Mesothelial cell of epicardium (in vitro differentiated cells): ENCODE measurements at regions not wholly inside any gene's neighbourhood (a gene's known extent, or its start where the extent isn't known, plus 50 kb on each side); places are given as distances from the start of the nearest gene placed in this dataset.

Experiments
- DNase-seq, 2 experiments: peaks; one replicate each; pipeline ENCODE4 v3.0.0; 2021; ENCODE audit warnings: low spot score in 2 of 2; ENCODE audit not compliant: unreplicated experiment in 2 of 2
- H3K27ac Mint-ChIP-seq: 2 replicates; pipeline ENCODE4 v1.8.0; 2021; ENCODE audit warnings: mixed read lengths
- H3K27me3 Mint-ChIP-seq: 2 replicates; pipeline ENCODE4 v1.8.0; 2021; ENCODE audit warnings: low read depth, mixed read lengths
- H3K36me3 Mint-ChIP-seq: 2 replicates; pipeline ENCODE4 v1.8.0; 2021; ENCODE audit warnings: mixed read lengths
- H3K4me1 Mint-ChIP-seq: 2 replicates; pipeline ENCODE4 v1.8.0; 2021; ENCODE audit warnings: mixed read lengths
- H3K4me3 Mint-ChIP-seq: 2 replicates; pipeline ENCODE4 v1.8.0; 2021; ENCODE audit warnings: mild to moderate bottlenecking, moderate library complexity, mixed read lengths
- H3K9me3 Mint-ChIP-seq: 2 replicates; pipeline ENCODE4 v1.8.0; 2021; ENCODE audit warnings: mixed read lengths
- CTCF ChIP-seq: fragments of 200-600 bp; sonication (generic); IDR thresholded peaks from one replicate; pipeline ENCODE4 v1.5.0; 2021; ENCODE audit warnings: antibody characterized with exemption; ENCODE audit not compliant: unreplicated experiment

GRCh38 chr9:88034964-88035363, 60.6 kb upstream of the CDK20 start:
- Mint-ChIP-seq H3K27ac (no peak overlapping the region), H3K4me1 (peaks cover 7% of the 10 kb centered on the region), H3K27me3 (no peaks in the 10 kb centered on the region), H3K9me3 (peaks cover 35% of the 10 kb centered on the region), H3K36me3 (peaks cover 15% of the 10 kb centered on the region), H3K4me3 (no peak overlapping the region)
- no peak for DNase-seq
- no peak for TF ChIP-seq CTCF

GRCh38 chr9:88033359-88033702, 59.0 kb upstream of the CDK20 start:
- TF ChIP-seq CTCF, result no peak
- no peak overlapping the region for H3K4me3 Mint-ChIP-seq
- H3K4me1 Mint-ChIP-seq, result peaks cover 7% of the 10 kb centered on the region
- peaks cover 19% of the 10 kb centered on the region for H3K9me3 Mint-ChIP-seq
- H3K27ac Mint-ChIP-seq, result peak overlapping the region; percentile 10
- no peak for DNase-seq
- H3K36me3 Mint-ChIP-seq, result peaks cover 12% of the 10 kb centered on the region
- H3K27me3 Mint-ChIP-seq, result no peaks in the 10 kb centered on the region

GRCh38 chr9:88028338-88028737, 54.0 kb upstream of the CDK20 start:
- Mint-ChIP-seq H3K27ac (no peak overlapping the region), H3K9me3 (no peaks in the 10 kb centered on the region), H3K4me3 (no peak overlapping the region), H3K27me3 (no peaks in the 10 kb centered on the region), H3K36me3 (no peaks in the 10 kb centered on the region), H3K4me1 (peaks cover 6% of the 10 kb centered on the region)
- TF ChIP-seq CTCF, result no peak
- DNase-seq, result no peak

GRCh38 chr9:88026118-88026479, 51.8 kb upstream of the CDK20 start:
- no peak for DNase-seq
- H3K27ac Mint-ChIP-seq, result no peak overlapping the region
- no peaks in the 10 kb centered on the region for H3K9me3 Mint-ChIP-seq
- H3K36me3 Mint-ChIP-seq, result no peaks in the 10 kb centered on the region
- H3K27me3 Mint-ChIP-seq, result no peaks in the 10 kb centered on the region
- no peaks in the 10 kb centered on the region for H3K4me1 Mint-ChIP-seq
- no peak overlapping the region for H3K4me3 Mint-ChIP-seq
- TF ChIP-seq CTCF, result no peak

- no peak overlapping the region for H3K27ac Mint-ChIP-seq
- TF ChIP-seq CTCF, result no peak
- H3K4me3 Mint-ChIP-seq, result no peak overlapping the region
- H3K36me3 Mint-ChIP-seq, result no peaks in the 10 kb centered on the region
- no peak for DNase-seq
- H3K9me3 Mint-ChIP-seq, result no peaks in the 10 kb centered on the region
- no peaks in the 10 kb centered on the region for H3K4me1 Mint-ChIP-seq
- H3K27me3 Mint-ChIP-seq, result no peaks in the 10 kb centered on the region
Measured at GRCh38 chr9:88025411-88026117, 51.2 kb upstream of the CDK20 start.

- H3K27ac Mint-ChIP-seq, result no peak overlapping the region
- no peak for TF ChIP-seq CTCF
- no peaks in the 10 kb centered on the region for H3K27me3 Mint-ChIP-seq
- no peaks in the 10 kb centered on the region for H3K36me3 Mint-ChIP-seq
- no peak for DNase-seq
- H3K4me3 Mint-ChIP-seq, result no peak overlapping the region
- H3K4me1 Mint-ChIP-seq, result no peaks in the 10 kb centered on the region
- H3K9me3 Mint-ChIP-seq, result no peaks in the 10 kb centered on the region
Measured at GRCh38 chr9:88024896-88025295, 50.6 kb upstream of the CDK20 start.
